ENCODE measurements at regions not wholly inside any gene's neighbourhood (a gene's known extent, or its start where the extent isn't known, plus 50 kb on each side); places are given as distances from the start of the nearest gene placed in this dataset.
"Not testable (repeated sequence)": the region's sequence is repeated elsewhere in the genome, so short reads cannot be mapped to it uniquely, and the experiment has no call there.

- TF ChIP-seq EP300 (IDR thresholded peaks at IDR 0.05): no peak
- TF ChIP-seq POLR2A (IDR thresholded peaks at IDR 0.05): no peak
- TF ChIP-seq CTCF (IDR thresholded peaks at IDR 0.05): no peak
- no peak for DNase-seq (ENCODE audit: low spot score in 2 of 2)
- H3K36me3 ChIP-seq: no peaks in the 10 kb centered on the region
- H3K27me3 ChIP-seq: no peaks in the 10 kb centered on the region
- H3K9me3 ChIP-seq: no peaks in the 10 kb centered on the region
- 79 to 80% methylated on average over 3 of the region's 3 CpGs for WGBS, 2 donors
- H3K4me1 ChIP-seq: no peaks in the 10 kb centered on the region
- H3K4me3 ChIP-seq: no peak overlapping the region
- no peak overlapping the region for H3K27ac ChIP-seq
Observed at GRCh38 chr12:24631676-24632426, 317.1 kb downstream of the BCAT1 start.

- TF ChIP-seq CTCF (IDR thresholded peaks at IDR 0.05) (no peak), POLR2A (IDR thresholded peaks at IDR 0.05) (no peak), EP300 (IDR thresholded peaks at IDR 0.05) (no peak)
- Histone ChIP-seq H3K27ac (no peak overlapping the region), H3K9me3 (no peaks in the 10 kb centered on the region), H3K4me3 (no peak overlapping the region), H3K36me3 (no peaks in the 10 kb centered on the region), H3K27me3 (no peaks in the 10 kb centered on the region), H3K4me1 (no peaks in the 10 kb centered on the region)
- no peak for DNase-seq (ENCODE audit: low spot score in 2 of 2)
- WGBS, 2 donors: 88 to 94% methylated on average over 2 of the region's 2 CpGs
Observed at GRCh38 chr12:24630856-24631255, 318.0 kb downstream of the BCAT1 start.

- 89 to 96% methylated on average over 1 of the region's 1 CpG for WGBS, 2 donors
Observed at GRCh38 chr12:24630446-24630845, 318.5 kb downstream of the BCAT1 start.

GRCh38 chr12:24625103-24625502, 323.8 kb downstream of the BCAT1 start:
- H3K4me3 ChIP-seq: no peak overlapping the region
- H3K9me3 ChIP-seq: peaks cover 0 to 7% (median 0%) of the 10 kb centered on the region in 4 donors
- no peaks in the 10 kb centered on the region for H3K4me1 ChIP-seq
- no peak for DNase-seq (ENCODE audit: low spot score in 2 of 2)
- no peaks in the 10 kb centered on the region for H3K27me3 ChIP-seq
- H3K36me3 ChIP-seq: no peaks in the 10 kb centered on the region
- 80 to 96% methylated on average over 2 of the region's 2 CpGs for WGBS, 2 donors
- TF ChIP-seq POLR2A (IDR thresholded peaks at IDR 0.05): no peak
- no peak for TF ChIP-seq CTCF (IDR thresholded peaks at IDR 0.05)
- TF ChIP-seq EP300 (IDR thresholded peaks at IDR 0.05): no peak
- no peak overlapping the region for H3K27ac ChIP-seq

More at GRCh38 chr12:24630446-24630845, 318.5 kb downstream of the BCAT1 start:
- TF ChIP-seq CTCF (IDR thresholded peaks at IDR 0.05) (no peak), POLR2A (IDR thresholded peaks at IDR 0.05) (no peak), EP300 (IDR thresholded peaks at IDR 0.05) (no peak)
- no peak overlapping the region for H3K4me3 ChIP-seq
- no peaks in the 10 kb centered on the region for H3K9me3 ChIP-seq
- no peaks in the 10 kb centered on the region for H3K4me1 ChIP-seq
- H3K27ac ChIP-seq: no peak overlapping the region
- no peak for DNase-seq (ENCODE audit: low spot score in 2 of 2)
- no peaks in the 10 kb centered on the region for H3K36me3 ChIP-seq
- H3K27me3 ChIP-seq: no peaks in the 10 kb centered on the region

GRCh38 chr12:24619954-24620353, 328.9 kb downstream of the BCAT1 start:
- 95 to 98% methylated on average over 6 of the region's 6 CpGs for WGBS, 2 donors
- H3K4me3 ChIP-seq; H3K4me1 ChIP-seq; H3K9me3 ChIP-seq; H3K27ac ChIP-seq; H3K27me3 ChIP-seq; DNase-seq (ENCODE audit: low spot score in 2 of 2); H3K36me3 ChIP-seq: not testable (repeated sequence)
